NCI-H187 treated with DMSO at 0.1 percent for 48 hours (cell line): ENCODE measurements at regions not wholly inside any gene's neighbourhood (a gene's known extent, or its start where the extent isn't known, plus 50 kb on each side); places are given as distances from the start of the nearest gene placed in this dataset.

ENCODE experiments used
- DNase-seq: peaks from one replicate; lab custom pipeline; 2025; lab: John Stamatoyannopoulos, UW

DNA sequence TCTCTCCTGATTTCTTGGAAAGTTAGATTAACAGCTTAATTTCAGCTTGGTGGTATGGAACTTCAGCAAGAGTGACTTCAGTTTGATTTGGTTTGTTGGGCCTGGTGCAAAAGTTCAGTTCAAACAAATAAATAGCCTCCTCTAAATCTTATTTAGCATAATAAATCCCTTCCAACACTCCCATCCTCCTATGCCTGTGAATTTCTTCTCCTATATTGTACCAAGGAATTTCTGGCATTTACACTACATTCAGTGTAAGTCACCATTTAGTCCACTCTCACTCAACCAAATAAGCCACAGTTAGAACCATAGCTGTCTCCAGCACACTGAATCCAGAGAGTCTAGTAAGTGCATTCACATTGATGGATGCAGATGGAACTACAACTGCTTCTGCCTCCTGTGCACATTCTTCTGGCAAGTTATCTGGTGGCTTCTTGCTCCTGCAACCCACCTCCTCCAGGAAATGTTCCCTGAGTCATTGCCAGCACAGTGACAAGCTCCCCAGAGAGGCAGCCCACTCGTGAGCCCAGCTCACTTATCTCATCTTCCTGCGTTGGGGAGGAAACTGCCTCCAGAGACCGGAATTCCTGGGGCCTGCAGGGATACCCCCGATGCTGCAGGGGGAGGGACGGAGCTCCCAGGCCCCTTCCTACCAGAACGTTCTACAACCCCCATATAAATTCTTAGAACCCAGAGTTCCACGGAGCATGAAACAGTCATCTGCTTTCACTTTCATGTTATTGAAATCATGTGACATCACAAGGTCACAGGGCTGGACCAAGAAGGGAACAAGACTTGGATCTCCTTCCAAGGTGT lies 318.3 kb downstream of the PHKB start:
- no peak for DNase-seq

DNA sequence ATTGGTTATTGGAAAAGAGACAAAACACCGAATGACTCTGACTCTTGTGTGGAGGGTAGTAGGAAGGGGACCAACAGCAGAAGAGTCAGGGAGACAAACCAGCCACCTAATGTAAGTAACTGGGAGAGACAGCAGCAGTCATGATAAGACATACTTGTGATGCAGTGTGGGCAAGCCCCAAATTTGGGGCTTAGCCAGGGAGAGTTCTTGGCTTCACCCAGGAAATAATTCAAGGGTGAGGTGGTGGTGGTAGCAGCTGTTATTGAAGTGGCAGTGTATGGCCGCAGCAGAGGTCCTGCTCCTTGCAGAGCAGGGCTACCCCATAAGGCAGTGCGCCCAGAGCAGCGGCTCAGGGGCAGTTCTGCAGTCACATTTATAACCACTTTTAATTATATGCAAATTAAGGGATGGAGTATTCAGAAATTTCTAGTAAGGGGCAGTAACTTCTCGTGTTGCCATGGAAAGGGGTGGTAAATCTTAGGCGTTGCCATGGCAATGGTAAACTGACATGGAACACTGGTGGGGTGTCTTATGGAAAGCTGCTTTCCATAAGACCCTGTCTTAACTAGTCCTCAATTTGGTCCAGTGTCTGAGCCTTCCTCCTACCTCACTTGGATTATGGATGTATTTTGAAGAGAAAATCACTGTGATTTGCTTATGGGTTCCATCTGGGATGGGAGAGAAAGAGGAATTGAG lies 317.1 kb downstream of the PHKB start:
- DNase-seq, result no peak

DNA sequence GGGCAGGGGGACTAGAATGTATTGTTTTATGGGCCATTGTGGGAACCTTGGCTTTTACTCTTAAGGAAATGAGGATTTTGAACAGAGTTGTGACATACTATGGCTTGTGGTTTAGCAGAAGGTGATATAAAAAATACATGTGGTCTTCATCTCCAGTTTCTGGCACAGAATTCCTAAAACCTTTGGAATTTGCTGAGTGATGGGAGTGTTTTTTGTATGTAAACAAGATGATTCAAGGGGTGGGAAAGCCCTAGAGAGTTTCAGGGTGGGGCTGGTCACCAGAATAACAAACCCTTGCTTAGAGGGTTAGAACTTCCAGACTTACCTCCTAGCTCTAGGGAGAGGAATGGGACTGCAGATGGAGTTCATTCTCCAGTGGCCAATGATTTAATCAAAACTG lies 316.1 kb downstream of the PHKB start:
- no peak for DNase-seq

DNA sequence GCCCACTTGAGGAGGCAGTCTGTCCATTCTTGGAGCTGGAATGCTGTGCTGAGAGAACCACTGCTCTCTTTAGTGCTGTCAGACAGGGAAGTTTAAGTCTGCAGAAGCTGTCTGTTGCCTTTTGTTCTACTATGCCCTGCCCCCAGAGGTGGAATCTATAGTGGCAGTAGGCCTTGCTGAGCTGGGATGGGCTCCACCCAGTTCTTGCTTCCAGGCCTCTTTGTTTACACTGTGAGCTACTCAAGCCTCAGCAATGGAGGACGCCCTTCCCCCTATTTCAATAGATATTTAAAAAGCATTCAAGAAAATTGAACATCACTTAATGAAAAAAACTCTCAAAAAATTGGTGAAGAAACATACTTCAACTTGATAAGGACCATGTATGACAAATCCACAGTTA lies 313.5 kb downstream of the PHKB start:
- no peak for DNase-seq

DNA sequence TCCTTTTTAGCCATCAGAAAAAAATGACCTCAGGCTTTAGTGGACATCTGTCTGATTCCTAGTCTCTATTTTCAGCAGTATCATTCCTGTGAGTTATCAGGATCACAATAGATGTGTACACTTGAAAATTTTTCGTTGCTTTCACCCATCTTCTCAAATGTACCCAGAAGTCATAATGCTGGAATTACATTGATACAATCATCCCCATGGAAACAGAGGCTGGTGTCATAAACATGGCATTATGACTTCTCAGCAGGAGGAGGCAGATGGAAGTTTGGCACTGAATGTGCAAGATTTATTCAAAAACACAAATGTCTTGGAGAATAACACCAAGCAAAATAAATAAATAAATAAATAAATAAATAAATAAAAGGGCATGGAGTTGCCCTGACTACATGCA lies 292.5 kb downstream of the PHKB start:
- DNase-seq, result no peak
